Testis (tissue), 2 donors: ENCODE measurements at regions not wholly inside any gene's neighbourhood (a gene's known extent, or its start where the extent isn't known, plus 50 kb on each side); places are given as distances from the start of the nearest gene placed in this dataset.

Experiments
- DNase-seq: peaks from one replicate; pipeline ENCODE4 v3.0.0-alpha.2; 2019
- H3K27ac ChIP-seq, 2 donors: fragments of 200-600 bp; sonication (generic); one replicate each; pipeline ENCODE4 v1.5.1; 2019
- H3K27me3 ChIP-seq: fragments of 200-600 bp; sonication (generic); one replicate; pipeline ENCODE4 v1.5.1; 2019
- H3K36me3 ChIP-seq: fragments of 200-600 bp; sonication (generic); one replicate; pipeline ENCODE4 v1.5.1; 2017; ENCODE audit warnings: low read depth; ENCODE audit errors: missing control alignments
- H3K4me1 ChIP-seq: fragments of 200-600 bp; sonication (generic); one replicate; pipeline ENCODE4 v1.5.1; 2019
- H3K4me3 ChIP-seq, 2 donors: fragments of 200-600 bp; sonication (generic); one replicate each; pipeline ENCODE4 v1.5.1; 2017 to 2019
- H3K9me3 ChIP-seq: fragments of 200-600 bp; sonication (generic); one replicate; pipeline ENCODE4 v1.5.1; 2017
- POLR2A ChIP-seq: fragments of 450-650 bp; IDR thresholded peaks from one replicate; pipeline ENCODE4 v1.6.1; 2017; ENCODE audit warnings: antibody characterized with exemption, mild to moderate bottlenecking, moderate library complexity
- WGBS, 2 donors: methylation state at CpG; one replicate each; pipeline ENCODE4 v1.1.5; 2018; 5-methylcytosine and 5-hydroxymethylcytosine counted together
- intact Hi-C: fragments of 100-400 bp; cut with DNase I; formaldehyde crosslinking; loops from one replicate; pipeline ENCODE4 v1.15.1; 2023; ENCODE audit warnings: low total_unique reads
- TF ChIP-seq, protein P1 (sequence below), 3 experiments: fragments of 450-650 bp in 2 of 3; fragments of 200-600 bp in 1 of 3; sonication (generic) in 1 of 3; IDR thresholded peaks; one replicate each; pipeline ENCODE4 v1.5.1; 2016 to 2019; ENCODE audit warnings: antibody characterized with exemption in 3 of 3, mild to moderate bottlenecking in 2 of 3, moderate library complexity in 1 of 3

DNA sequence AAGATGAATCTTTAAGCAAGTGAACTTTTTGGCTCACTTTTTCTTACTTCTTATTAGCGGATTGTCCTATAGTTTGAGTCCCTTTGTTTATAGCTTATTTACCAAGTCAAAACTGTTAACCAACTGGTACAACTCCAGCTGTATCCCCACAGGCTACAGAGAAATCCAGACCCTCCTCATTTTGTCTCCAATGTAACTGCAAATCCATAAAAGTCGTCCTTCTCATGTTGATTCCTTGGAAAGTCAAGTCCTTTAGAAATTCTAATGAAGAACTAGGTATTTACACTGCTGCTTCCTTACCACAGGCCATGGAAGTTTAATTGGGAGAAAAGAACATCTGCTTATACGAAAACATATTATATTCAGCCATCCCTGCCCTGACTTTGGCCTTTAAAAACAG lies 729.1 kb upstream of the NRSN1 start:
- Histone ChIP-seq H3K9me3 (no peaks in the 10 kb centered on the region), H3K4me1 (no peaks in the 10 kb centered on the region), H3K27me3 (no peaks in the 10 kb centered on the region), H3K4me3 (no peak overlapping the region), H3K27ac (no peak overlapping the region), H3K36me3 (no peaks in the 10 kb centered on the region)
- intact Hi-C loops: no loop called here
- DNase-seq: no peak
- 73 to 78% methylated on average over 3 of the region's 3 CpGs for WGBS, 2 donors
- TF ChIP-seq, protein P1, sequence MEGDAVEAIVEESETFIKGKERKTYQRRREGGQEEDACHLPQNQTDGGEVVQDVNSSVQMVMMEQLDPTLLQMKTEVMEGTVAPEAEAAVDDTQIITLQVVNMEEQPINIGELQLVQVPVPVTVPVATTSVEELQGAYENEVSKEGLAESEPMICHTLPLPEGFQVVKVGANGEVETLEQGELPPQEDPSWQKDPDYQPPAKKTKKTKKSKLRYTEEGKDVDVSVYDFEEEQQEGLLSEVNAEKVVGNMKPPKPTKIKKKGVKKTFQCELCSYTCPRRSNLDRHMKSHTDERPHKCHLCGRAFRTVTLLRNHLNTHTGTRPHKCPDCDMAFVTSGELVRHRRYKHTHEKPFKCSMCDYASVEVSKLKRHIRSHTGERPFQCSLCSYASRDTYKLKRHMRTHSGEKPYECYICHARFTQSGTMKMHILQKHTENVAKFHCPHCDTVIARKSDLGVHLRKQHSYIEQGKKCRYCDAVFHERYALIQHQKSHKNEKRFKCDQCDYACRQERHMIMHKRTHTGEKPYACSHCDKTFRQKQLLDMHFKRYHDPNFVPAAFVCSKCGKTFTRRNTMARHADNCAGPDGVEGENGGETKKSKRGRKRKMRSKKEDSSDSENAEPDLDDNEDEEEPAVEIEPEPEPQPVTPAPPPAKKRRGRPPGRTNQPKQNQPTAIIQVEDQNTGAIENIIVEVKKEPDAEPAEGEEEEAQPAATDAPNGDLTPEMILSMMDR (IDR thresholded peaks at IDR 0.05): no peak
- no peak for TF ChIP-seq POLR2A

DNA sequence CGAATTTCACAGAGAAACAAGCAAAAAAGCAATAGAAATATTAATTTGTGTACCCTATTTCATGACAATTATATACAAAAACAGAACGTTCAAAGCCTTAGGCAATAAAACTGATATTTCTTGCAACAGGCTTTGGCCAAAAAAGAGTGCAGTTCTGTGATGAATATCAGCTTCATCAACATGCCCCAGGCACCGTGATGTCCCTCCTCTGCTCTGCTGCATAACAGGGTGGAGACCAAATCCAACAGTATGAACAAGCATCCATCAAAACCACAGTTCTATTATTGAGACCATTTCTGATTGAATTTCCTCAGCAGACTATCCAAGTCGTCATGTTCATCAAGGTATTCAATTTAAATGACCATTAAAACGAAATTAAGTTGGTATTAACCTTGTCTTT lies 722.6 kb upstream of the NRSN1 start:
- Histone ChIP-seq H3K27ac (no peak overlapping the region), H3K36me3 (no peaks in the 10 kb centered on the region), H3K27me3 (no peaks in the 10 kb centered on the region), H3K9me3 (no peaks in the 10 kb centered on the region), H3K4me1 (no peaks in the 10 kb centered on the region), H3K4me3 (no peak overlapping the region)
- 55 to 62% methylated on average over 5 of the region's 5 CpGs for whole genome bisulfite sequencing, 2 donors
- no peak for TF ChIP-seq POLR2A
- TF ChIP-seq, protein P1 (IDR thresholded peaks at IDR 0.05): no peak
- DNase-seq: no peak
- intact Hi-C loops: no loop called here

DNA sequence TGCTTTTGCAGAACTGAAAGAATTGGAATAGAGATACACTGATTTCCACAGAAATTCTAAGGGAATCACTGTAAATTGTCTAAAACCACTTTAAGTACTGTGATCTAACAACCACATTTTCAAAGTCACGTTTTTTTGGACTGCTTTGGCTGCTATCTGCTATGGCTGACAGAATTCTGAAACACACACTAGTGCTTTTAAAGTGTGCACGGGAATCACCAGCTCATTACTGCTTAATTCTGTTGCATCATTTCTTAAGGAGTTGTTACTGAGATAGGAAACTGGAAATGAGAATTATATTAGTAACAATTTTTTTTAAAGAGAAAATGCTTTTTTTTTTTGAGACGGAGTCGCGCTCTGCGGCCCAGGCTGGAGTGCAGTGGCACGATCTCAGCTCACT lies 716.5 kb upstream of the NRSN1 start:
- 46 to 50% methylated on average over 7 of the region's 7 CpGs for WGBS, 2 donors
- no peak overlapping the region for H3K27ac ChIP-seq
- H3K27me3 ChIP-seq: no peaks in the 10 kb centered on the region
- intact Hi-C loops: no loop called here
- H3K36me3 ChIP-seq: no peaks in the 10 kb centered on the region
- TF ChIP-seq POLR2A: no peak
- TF ChIP-seq, protein P1 (IDR thresholded peaks at IDR 0.05): no peak
- no peaks in the 10 kb centered on the region for H3K9me3 ChIP-seq
- H3K4me3 ChIP-seq: no peak overlapping the region
- no peak for DNase-seq
- H3K4me1 ChIP-seq: peaks cover 5% of the 10 kb centered on the region

DNA sequence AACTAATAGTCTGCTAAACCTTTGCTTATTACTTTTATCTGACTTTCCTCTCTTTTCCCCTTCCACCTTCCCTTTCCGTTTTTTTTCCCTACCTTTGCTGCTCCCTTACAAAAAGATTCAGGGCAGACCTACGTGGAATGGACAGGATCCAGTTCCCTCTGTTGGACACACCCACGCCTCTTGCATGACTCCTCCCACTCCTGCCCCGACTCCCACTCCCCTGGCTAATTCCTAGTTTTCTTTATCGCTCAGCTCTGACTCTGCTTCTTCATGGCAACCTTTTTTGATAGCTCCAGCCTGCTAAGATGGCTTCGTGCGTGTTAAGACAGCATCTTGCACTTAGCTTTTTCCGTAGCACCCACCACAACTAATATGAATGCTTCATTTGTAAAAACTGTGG lies 715.6 kb upstream of the NRSN1 start:
- H3K27me3 ChIP-seq: no peaks in the 10 kb centered on the region
- intact Hi-C loops: no loop called here
- no peaks in the 10 kb centered on the region for H3K9me3 ChIP-seq
- 63 to 79% methylated on average over 8 of the region's 8 CpGs for WGBS, 2 donors
- H3K4me3 ChIP-seq: no peak overlapping the region
- H3K4me1 ChIP-seq: peaks cover 5% of the 10 kb centered on the region
- no peak for TF ChIP-seq POLR2A
- TF ChIP-seq, protein P1 (IDR thresholded peaks at IDR 0.05): no peak
- no peaks in the 10 kb centered on the region for H3K36me3 ChIP-seq
- H3K27ac ChIP-seq: no peak overlapping the region
- no peak for DNase-seq

DNA sequence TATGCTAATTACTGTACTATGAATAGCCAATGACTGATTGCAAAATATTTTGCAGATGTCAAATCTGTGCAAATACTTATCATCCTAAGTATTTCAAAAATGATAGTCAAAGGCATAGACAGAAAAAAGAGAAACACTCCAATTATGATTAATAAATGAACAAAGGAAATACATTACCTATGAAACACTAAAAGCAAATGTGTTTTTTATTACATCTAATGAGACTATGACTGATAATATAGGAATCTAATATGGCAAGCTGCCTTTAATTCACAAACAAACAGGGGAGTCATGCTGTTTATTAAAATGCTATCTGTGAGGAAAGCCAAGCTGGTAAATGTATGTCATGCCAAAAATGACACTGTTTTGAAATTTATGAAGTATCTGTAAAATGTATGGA lies 713.2 kb upstream of the NRSN1 start:
- intact Hi-C loops: no loop called here
- Histone ChIP-seq H3K9me3 (no peaks in the 10 kb centered on the region), H3K27ac (no peak overlapping the region), H3K4me1 (peaks cover 5% of the 10 kb centered on the region), H3K27me3 (no peaks in the 10 kb centered on the region), H3K36me3 (no peaks in the 10 kb centered on the region), H3K4me3 (no peak overlapping the region)
- no peak for DNase-seq
- TF ChIP-seq, protein P1 (IDR thresholded peaks at IDR 0.05): no peak
- TF ChIP-seq POLR2A: no peak
